Bone marrow (tissue), 2 donors: ENCODE measurements at regions not wholly inside any gene's neighbourhood (a gene's known extent, or its start where the extent isn't known, plus 50 kb on each side); places are given as distances from the start of the nearest gene placed in this dataset.

Source experiments
- DNase-seq, 2 donors: peaks; one replicate each; lab custom pipeline; 2025; lab: John Stamatoyannopoulos, UW

DNA sequence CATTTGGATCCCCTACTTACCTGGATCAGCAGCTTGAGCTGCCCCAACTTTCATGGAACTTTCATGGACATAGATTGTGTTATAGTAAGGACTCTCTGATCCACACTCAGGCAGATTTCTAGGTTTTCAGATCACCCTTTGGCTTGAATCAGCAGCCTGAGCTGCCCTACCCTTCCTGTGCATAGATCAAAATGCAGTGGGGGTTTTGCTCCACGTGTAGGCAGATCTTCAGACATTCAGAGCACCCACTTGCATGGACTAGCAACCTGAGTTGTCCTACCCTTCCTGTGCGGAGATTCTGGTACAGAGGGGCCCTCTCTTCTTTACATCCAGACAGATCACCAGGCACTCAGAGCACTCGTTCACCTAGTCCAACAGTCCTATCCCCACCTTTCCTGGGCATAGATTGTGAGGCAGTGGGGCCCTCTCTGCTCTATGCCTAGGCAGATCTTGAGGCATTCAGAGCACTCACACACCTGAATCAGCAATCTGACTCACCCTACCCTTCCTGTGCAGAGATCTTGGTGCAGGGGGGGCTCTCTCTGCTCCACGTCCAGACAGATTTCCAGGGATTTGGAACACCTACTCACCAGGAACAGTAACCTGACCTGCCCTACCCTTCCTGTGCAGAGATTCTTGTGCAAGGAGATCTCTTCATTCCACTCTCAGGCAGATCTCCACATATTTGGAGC lies 705.2 kb upstream of the NRSN1 start:
- DNase-seq: no peak

GRCh38 chr6:23424584-23424983 lies 701.4 kb upstream of the NRSN1 start:
- DNase-seq: no peak

DNA sequence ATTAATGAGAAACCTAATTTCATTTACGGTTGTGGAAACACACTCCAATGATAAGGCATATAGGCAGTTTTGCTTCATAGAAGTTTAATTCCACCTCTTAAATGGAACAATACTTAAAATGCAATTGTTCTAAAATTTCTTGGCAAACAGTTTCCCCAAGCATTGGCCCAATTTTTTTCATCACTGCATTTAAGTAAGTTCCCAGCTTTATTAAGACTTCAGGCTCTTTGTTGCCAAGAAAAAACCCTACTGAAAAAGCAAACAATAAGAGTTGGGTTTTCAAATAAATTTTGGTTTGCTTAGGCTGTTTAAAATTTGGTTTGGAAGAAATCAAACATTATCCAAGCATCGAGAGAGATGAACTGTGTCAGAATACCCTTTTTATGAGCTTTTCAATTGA lies 690.9 kb upstream of the NRSN1 start:
- DNase-seq: no peak

- no peak for DNase-seq
Observed at GRCh38 chr6:23435798-23436197, 690.2 kb upstream of the NRSN1 start.

DNA sequence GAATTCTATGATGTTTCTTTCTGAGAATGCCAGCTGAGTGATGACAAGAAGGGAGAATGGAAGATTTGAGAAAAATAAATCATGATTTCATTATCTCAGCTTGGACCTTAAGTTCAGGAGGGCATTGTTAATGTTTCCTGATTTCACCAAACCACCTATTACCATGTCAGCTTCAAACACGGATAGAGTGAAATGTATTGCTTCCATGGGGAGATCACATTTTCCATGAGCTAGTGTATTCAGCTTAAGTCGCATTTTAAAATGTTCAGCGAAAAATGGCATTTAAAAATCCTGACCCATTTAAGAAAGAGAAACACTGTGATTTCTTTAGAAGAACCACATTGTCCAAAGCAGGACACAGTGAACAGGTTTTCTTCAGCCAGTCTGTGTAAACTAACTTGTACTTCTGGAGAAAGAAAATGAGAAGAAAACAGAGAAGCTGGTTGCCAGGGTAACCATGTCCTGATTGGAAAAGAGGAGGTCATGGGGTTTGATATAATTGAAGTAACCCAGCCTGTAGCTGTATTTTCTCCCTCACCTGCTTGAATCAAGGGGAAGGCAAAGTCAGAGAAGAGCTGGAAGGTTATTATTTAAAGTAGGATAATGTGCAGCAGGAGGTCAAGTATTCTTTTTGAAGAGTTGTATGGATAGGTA lies 684.1 kb upstream of the NRSN1 start:
- no peak for DNase-seq

DNA sequence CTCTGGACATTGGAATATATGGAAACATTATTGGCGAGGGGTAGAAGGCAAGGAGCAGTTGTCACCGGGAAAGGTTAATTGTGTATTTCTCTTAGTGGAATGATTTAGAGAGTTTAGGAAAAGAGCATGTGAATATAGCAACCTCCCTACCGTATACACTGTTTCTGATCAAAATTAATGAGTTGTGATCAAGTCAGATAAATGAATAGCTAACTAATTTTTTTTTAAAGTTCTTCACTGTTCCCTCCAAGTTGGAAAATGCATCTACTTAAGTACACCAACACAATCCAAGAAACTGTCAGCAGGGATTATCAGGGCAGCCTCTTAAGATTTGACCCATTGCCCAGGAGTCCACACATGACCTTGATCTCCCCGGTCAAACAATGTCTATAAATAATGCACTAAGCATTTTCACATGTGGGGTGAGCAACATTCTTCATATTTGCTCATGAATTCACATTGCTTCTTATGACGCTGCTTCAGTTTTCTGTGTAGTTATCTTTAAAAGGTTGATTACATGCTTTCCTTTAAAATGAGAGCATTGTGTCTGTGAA lies 680.8 kb upstream of the NRSN1 start:
- no peak for DNase-seq

DNA sequence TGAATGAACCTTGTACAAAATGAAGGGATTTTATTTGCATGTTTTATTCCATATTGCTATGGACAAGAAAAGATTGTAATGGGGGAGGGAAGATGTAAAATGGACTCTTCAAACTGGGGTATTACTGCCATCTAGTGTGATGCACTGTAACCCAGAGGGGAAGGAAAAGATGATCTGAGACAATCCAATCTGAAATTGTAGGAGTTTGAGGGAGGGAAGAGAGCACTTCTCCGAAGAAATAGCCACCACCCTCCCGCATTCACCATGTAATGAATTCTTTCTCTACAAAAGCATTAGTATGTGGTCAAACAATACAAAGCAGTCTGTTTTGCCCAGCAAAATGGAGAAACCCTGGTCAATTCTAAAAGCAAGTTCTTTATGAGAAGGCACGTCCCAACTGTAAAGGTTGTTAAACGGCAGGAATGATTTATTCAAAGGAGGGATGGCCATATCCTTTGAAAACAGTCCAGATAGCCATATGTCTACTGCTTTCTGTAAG lies 679.5 kb upstream of the NRSN1 start:
- no peak for DNase-seq

- DNase-seq: no peak
Observed at GRCh38 chr6:23447731-23448130, 678.3 kb upstream of the NRSN1 start.

GRCh38 chr6:23448281-23448680 lies 677.7 kb upstream of the NRSN1 start:
- DNase-seq: no peak

DNA sequence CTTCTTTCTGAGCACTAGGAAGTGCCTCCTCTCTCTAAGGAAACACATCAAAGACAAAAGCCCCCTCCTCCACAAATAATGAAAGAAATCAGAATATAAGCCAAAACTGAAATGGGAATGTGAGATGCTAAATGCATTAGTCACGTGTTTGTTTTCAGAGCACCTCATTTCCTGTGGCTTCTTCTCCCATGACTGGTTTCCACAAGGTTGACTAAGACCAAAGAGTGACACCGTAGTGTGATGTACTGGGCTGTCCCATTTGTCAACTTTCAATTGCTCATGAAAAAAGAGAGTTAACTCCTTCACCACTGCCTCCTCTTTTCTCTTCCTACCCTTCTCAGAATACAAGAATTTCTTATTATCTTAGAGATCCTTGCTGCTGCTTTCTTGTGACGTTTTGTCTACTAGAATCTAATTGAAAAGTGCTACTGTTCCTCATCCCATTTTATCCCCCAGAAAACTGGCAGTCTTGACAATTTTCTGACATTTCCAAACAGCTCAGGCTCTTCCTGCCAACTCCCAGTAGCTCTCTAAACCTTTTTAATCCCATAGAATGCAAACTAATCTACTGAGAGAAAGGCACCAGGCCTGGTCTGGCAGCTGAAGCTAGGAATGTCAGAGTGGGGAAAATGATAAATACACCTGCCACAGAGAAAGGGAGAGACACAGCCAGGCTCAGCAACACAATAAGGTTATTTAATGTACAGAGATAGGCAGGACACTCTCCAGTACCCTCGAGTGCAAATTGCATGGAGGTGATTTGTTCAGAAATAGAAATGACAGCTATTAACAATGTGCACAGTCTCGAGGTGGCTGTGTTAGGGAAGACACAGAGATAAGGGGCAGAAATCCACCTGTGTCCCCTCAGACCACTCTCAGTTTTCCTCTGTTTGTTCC lies 671.7 kb upstream of the NRSN1 start:
- no peak for DNase-seq

GRCh38 chr6:23455754-23456153 lies 670.3 kb upstream of the NRSN1 start:
- no peak for DNase-seq

DNA sequence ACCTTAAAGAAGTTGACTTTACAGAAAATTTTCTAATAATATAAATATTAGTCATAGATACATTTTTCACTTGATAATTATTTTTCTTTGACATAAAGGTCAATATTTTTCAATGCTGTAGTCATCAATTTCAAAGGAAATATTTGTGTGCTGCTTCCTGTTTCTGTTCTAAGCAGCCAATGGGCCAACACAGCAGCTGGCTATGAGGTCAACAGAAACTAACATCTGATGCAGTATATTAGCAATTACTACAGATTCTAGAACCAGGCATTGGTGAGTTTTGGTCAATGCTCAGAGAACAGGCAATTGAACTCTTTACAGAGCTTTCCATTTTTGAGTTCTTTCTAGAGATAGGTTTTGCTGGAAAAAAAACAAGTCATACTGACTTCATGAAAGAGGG lies 669.6 kb upstream of the NRSN1 start:
- no peak for DNase-seq

GRCh38 chr6:23457321-23457720 lies 668.7 kb upstream of the NRSN1 start:
- no peak for DNase-seq

DNA sequence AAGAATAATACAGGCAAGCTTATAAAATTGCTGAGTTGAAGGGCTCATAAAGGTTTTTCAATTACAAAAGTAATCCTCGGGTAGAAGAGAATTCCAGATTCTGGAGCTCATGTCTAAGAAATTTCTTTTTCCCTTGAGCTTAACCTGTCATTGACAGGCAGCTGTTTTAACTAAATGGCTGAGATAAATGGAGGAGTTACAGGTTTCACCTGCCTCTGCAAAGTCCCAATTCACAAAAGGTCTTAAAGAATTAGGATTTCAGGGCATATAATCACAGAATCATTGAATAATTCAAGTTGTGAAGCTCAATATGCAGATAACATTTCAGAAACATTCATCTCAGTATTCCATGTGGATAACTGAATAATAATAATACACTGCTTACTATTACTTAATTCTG lies 660.1 kb upstream of the NRSN1 start:
- no peak for DNase-seq

- no peak for DNase-seq
Observed at GRCh38 chr6:23477586-23477985, 648.4 kb upstream of the NRSN1 start.

- DNase-seq: no peak
Observed at GRCh38 chr6:23478312-23478711, 647.7 kb upstream of the NRSN1 start.

- DNase-seq: no peak
Observed at GRCh38 chr6:23483896-23484295, 642.1 kb upstream of the NRSN1 start.

GRCh38 chr6:23494367-23494766 lies 631.6 kb upstream of the NRSN1 start:
- no peak for DNase-seq

DNA sequence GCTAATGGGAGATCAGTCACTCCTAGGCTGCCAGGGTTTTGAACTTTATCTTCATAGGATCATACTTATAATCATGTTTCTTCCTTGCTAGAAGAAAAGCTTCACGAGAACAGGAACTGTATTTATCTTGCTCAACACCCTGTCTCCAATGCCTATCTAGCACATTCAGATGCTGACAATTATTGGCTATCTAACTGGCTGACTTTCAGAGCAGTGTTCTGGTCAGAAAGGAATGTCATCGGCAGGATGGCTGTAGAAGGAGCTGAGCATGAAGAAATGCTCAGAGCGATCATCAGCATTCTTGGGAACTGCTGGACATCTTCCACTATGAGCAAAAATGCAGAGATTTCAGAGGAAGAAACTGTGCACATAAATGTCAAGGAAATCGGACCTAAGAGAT lies 628.0 kb upstream of the NRSN1 start:
- DNase-seq: no peak

GRCh38 chr6:23499549-23499948 lies 626.5 kb upstream of the NRSN1 start:
- DNase-seq: no peak

DNA sequence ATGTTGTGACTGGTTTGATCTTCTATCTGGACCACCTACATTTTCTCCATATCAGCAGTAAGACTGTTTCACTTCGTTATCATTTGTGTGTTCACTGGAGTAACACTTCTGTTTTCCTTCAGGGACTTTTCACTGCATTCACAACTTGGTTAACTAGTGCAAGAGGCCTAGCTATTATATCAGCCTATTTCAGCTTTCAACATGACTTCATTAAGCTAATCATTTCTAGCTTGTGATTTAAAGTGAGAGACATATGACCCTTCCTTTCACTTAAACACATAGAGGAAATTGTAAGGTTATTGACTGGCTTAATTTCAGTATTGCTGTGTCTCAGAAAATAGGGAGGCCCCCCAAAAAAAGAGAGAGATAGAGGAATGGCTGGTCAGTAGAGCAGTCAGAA lies 622.8 kb upstream of the NRSN1 start:
- DNase-seq: no peak

DNA sequence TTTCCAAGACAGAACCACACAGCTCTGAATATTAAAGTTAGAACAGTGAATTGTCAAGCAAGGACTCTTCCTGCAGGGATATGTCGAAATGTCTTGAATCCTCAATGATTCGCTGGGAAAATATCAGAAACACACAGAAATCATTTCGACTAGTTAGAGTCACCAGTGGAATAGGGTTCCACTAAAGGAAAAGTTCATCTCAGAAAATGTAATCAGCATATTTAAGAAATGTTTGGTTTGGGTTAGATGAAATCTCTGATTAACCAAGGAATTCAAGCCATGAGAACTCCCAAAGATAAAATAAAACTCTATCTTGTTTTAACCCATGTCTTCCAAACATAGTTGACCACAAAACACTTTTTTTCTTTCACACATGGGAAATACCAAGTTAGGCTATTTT lies 621.0 kb upstream of the NRSN1 start:
- DNase-seq: no peak
